GM19372 (cell line): ENCODE measurements at regions not wholly inside any gene's neighbourhood (a gene's known extent, or its start where the extent isn't known, plus 50 kb on each side); places are given as distances from the start of the nearest gene placed in this dataset.
A peak's percentile ranks its signal among the peaks of the same experiment; 100 is the strongest.
"Not testable (repeated sequence)": the region's sequence is repeated elsewhere in the genome, so short reads cannot be mapped to it uniquely, and the experiment has no call there.

ENCODE experiments used
- ATAC-seq: cut with Tn5 transposase; IDR thresholded peaks from one replicate; pipeline ENCODE4 v1.9.1; 2021; ENCODE audit warnings: mild to moderate bottlenecking, low read depth, moderate library complexity; ENCODE audit not compliant: unreplicated experiment

GRCh38 chr6:27747637-27748036 lies 164.6 kb downstream of the OR2B2 start:
- ATAC-seq: no peak

GRCh38 chr6:27746860-27747259 lies 165.3 kb downstream of the OR2B2 start:
- not testable (repeated sequence) for ATAC-seq

- ATAC-seq: no peak
Observed at GRCh38 chr6:27743787-27744186, 168.4 kb downstream of the OR2B2 start.

GRCh38 chr6:27742833-27743573 lies 169.2 kb downstream of the OR2B2 start:
- ATAC-seq: no peak

GRCh38 chr6:27739902-27740301 lies 172.3 kb downstream of the OR2B2 start:
- not testable (repeated sequence) for ATAC-seq

- ATAC-seq: no peak
Observed at GRCh38 chr6:27736686-27737085, 175.5 kb downstream of the OR2B2 start.

GRCh38 chr6:27728442-27728841 lies 183.8 kb downstream of the OR2B2 start:
- ATAC-seq: no peak

GRCh38 chr6:27726619-27727023 lies 185.6 kb downstream of the OR2B2 start:
- ATAC-seq: no peak

- no peak for ATAC-seq
Observed at GRCh38 chr6:27720607-27721580, 191.3 kb downstream of the OR2B2 start.

- not testable (repeated sequence) for ATAC-seq
Observed at GRCh38 chr6:27719039-27719438, 193.2 kb downstream of the OR2B2 start.

GRCh38 chr6:27706431-27706830 lies 205.8 kb downstream of the OR2B2 start:
- no peak for ATAC-seq

GRCh38 chr6:27700337-27700736 lies 211.9 kb downstream of the OR2B2 start:
- no peak for ATAC-seq

GRCh38 chr6:27694547-27694874 lies 217.7 kb downstream of the OR2B2 start:
- ATAC-seq: no peak

GRCh38 chr6:27693766-27694546 lies 218.2 kb downstream of the OR2B2 start:
- ATAC-seq: peak; percentile 62

GRCh38 chr6:27692133-27692532 lies 219.2 kb upstream of the ZNF184 start:
- ATAC-seq: not testable (repeated sequence)

- no peak for ATAC-seq
Observed at GRCh38 chr6:27688014-27688586, 215.2 kb upstream of the ZNF184 start.

- peak; percentile 72 for ATAC-seq
Observed at GRCh38 chr6:27687154-27688013, 214.5 kb upstream of the ZNF184 start.

GRCh38 chr6:27685279-27685678 lies 212.4 kb upstream of the ZNF184 start:
- ATAC-seq: no peak
